SH-SY5Y (cell line): ENCODE measurements at regions not wholly inside any gene's neighbourhood (a gene's known extent, or its start where the extent isn't known, plus 50 kb on each side); places are given as distances from the start of the nearest gene placed in this dataset.

Experiments
- GATA2 ChIP-seq: IDR thresholded peaks from 2 replicates; pipeline ENCODE4 v1.6.1; 2011; ENCODE audit warnings: mild to moderate bottlenecking, low read depth, low read length
- GATA3 ChIP-seq: IDR thresholded peaks from 2 replicates; pipeline ENCODE4 v1.6.1; 2011; ENCODE audit warnings: low read depth, mild to moderate bottlenecking, low read length, moderate library complexity

GRCh38 chrX:128805236-128805635 is 718.1 kb downstream of the SMARCA1 start:
- no peak for TF ChIP-seq GATA2
- TF ChIP-seq GATA3 = no peak
